ENCODE measurements at regions not wholly inside any gene's neighbourhood (a gene's known extent, or its start where the extent isn't known, plus 50 kb on each side); places are given as distances from the start of the nearest gene placed in this dataset.

DNA sequence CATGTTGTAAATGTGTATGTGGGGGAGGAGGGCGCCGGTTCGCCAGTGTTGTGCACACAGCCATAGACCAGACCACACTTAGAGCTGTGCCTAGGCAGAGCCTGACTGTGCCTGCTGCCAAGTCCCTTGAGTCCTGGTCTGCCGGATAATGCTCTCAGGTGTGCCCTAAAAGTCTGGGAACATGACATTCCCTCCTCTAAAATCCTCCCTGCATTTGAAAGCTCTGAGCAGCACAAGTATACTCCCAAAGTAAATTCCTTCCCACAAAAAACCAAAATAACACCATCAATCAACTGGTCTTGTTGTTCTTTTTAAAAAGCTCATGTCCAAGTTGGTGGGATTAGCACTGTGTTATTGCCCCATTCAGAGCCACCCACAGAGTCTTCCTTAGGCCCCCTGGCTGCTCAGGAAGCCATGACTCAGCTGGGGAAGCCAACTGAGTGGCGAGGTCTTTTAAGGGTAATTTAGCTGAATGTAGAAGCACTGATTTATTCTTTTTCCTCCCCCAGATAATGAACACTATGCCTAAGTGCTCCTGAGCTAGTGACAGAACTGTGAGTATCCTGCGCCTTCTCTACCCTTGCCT is 147.8 kb upstream of the MCTP2 start:
- TF ChIP-seq CTCF (IDR thresholded peaks at IDR 0.05; ENCODE audit: insufficient read depth, low read length) (no peak), POLR2AphosphoS5 (IDR thresholded peaks at IDR 0.05; ENCODE audit: low read depth) (no peak), REST (IDR thresholded peaks at IDR 0.05; ENCODE audit: insufficient replicate concordance, low read depth) (no peak), SPI1 (IDR thresholded peaks at IDR 0.05; ENCODE audit: borderline replicate concordance, low read depth) (no peak), GABPA (IDR thresholded peaks at IDR 0.05; ENCODE audit: low read depth) (no peak)

Measured in HL-60 (cell line).